HG02970 (cell line): ENCODE measurements at regions not wholly inside any gene's neighbourhood (a gene's known extent, or its start where the extent isn't known, plus 50 kb on each side); places are given as distances from the start of the nearest gene placed in this dataset.
A peak's percentile ranks its signal among the peaks of the same experiment; 100 is the strongest.

Experiments
- ATAC-seq: cut with Tn5 transposase; IDR thresholded peaks from one replicate; pipeline ENCODE4 v1.9.1; 2021; ENCODE audit warnings: mild to moderate bottlenecking, moderate library complexity, moderate number of reproducible peaks; ENCODE audit not compliant: unreplicated experiment, low FRiP score

DNA sequence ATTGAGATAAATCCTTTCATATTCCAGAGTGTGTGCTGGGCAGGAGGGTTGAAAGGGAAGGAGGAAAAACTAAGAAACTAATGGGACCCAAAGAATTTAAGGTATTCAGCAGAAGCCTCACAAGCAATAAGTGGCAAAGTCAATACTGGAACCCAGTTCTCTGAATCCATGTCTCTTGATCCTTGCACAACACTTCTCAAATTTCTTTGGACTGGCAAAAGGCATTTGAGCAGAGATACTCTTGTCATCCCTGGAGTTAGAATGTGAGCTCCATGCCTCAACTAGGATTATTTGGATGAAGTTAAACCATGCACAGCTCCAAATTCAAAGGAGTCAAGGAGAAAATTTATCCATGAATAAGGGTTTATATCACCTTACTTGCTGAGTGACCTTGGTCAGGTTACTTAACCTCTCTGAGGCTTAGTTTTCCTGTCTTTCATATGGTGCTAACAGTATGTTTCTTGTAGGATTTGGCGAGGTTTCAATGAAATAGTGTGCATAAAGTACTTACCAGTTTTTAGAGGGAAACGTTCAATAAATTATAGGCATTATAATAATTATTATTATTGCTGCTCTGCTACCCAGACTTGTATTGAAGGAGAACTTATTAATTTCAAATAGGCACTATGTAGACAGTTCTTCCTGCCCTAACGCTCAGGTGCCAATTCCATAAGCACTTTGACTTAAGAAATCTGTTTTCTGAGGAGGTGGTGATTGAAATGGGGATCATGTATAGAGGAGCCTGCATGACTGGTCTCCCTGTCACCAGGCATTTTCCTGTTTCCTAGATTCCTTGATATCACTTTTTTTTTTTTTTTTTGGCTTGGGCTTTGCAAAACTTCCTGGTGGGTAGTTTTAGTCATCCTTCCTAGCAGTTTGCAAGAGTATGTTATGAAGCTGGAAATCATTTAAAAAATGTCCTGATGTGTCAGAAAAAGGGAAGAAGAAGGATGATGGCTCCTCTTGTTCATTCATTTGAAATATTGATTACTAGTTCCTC lies 125.0 kb upstream of the JUN start:
- ATAC-seq = no peak

GRCh38 chr1:58909914-58910681 lies 126.3 kb upstream of the JUN start:
- ATAC-seq = no peak

DNA sequence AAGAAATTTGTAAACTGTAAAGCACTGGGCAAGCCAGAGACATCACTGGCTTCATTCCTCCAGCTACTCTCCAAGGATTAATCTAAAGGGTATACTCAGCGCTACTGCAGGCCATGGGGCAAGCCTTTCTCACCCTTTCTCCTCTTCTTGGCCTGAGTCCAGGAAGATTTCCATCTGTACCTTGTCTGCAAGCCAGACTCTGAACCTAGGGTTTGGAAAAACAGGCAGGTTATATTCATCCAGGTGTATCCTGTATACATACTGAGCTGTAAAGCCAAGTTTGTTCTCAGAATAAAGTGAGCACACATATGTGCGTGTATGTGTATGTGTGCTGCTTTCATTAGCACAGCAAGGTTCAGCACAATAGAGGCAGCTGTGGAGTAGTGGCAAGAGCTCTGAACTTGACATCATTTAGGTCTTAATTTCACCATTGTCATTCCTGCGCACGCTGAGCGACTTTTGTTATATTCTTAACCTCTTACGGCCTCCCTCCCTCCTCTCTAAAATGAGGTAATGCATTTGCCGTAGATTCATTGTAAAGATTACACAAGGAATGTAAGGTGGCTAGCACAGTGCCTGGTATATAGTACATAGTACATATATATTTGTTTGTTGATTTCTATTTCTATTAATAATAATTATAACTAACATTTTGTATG lies 128.1 kb upstream of the JUN start:
- ATAC-seq = no peak

DNA sequence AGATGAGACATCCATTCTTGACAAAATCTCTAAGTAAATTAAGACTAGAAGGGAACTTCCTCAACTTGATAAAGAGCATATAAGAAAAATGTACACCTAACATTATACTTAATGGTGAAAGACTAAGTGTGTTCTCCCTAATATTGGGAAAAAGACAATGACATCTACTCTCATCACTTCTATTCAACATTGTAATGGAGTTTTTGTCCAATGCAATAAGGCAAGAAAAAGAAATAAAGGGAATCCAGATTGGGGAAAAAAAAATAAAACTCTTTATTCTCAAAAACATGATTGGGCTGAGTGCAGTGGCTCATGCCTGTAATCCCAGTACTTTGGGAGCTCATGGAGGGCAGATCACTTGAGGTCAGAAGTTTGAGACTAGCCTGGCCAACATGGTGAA lies 131.1 kb upstream of the JUN start:
- no peak for ATAC-seq

GRCh38 chr1:58917436-58917835 lies 133.6 kb upstream of the JUN start:
- ATAC-seq = no peak

DNA sequence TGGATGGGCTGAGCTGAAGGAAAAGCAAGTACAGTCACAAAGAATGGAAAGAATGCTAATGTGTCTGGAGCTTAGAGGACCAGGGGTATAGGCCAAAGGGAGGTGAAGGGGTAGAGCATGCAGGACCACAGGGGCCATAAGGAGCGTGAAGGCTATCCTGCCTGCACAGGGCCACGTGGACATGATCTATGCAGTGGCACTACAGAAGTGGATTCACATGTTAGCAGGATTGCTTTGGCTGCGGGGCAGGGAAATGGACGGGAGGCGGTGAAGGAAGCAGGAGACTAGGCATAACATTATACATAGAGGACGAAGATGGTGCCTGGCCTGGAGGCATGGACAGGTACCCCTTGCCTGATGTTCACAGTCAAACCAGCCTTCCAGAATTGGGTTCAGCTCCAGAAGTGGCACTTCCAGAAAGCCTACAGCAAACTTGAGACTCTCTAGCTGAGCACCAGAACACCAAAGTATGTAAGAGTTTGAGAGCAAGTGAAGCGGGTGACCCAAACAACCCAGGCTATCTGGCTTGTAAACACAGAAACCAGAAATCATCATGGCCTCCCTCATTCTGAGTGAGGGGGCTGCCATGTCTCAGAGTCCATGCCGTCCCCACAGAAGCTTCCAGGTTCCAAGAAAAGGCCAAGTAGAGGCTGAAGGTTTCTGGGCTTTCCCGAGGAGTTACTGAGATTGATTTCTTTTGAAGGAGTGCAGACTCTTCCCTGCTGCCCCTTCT lies 135.5 kb upstream of the JUN start:
- ATAC-seq = no peak

- no peak for ATAC-seq
These were observed 136.1 kb upstream of the JUN start for GRCh38 chr1:58919959-58920321.

DNA sequence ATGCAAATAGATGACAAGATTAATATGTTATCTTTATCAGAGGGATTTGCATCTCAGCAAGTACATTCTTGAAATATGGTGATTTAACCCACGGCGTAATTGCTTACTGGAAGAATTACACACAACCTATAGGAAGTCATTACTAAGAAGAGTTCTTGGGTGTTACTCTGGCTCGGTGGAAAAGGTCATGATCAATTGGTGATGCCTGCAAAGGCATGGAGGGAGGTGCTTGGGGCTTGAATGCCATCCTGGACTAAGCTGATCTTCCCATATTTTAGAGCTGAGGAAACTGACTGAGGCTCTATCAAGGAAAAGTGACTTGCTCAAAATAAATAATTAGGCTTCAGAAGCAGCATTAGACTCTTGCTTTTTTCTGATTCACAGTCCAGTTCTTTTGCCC lies 137.5 kb upstream of the JUN start:
- ATAC-seq = no peak

- ATAC-seq = no peak
These were observed 137.9 kb upstream of the JUN start for GRCh38 chr1:58921751-58922150.

- ATAC-seq = peak; percentile 73
These were observed 138.6 kb upstream of the JUN start for GRCh38 chr1:58922302-58923089.

DNA sequence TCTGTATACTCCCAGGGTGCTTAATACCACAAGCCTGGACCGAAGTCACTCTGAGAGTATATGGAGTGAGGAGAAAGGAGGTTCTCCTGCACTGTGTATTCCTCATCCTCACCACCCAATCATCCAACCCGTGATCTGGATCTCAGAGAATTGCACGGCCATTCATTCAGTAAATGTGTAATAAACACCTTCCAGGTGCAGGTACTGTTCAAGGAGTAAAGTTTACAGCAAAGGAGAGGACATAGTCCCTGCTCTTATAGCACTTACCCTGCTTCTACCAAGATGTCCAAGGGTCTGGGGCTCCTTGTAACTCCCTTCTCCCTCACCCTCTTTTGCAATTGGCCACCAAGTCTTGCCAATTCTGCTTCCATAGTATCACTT lies 139.2 kb upstream of the JUN start:
- no peak for ATAC-seq

DNA sequence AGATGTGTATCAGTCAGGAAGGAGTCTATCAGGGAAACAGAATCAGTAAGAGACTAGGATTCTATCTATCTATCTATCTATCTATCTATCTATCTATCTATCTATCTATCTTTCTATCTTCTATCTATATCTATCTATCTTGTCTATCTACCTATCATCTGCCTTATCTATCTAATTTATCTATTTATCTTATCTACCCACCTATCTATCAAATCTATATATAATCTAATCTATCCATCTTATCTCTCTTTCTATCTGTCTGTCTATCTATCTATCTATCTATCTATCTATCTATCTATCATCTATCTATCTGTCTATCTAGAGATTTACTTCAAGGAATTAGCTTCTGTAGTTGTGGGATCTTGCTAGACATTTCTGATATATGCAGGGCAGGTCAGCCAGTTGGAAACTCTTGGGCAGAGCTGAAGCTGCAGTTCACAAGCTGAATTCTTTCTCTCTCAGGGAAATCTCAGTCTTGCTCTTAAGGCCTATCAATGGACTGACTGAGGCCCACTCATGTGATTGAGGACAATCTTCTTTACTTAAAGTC lies 140.2 kb upstream of the JUN start:
- ATAC-seq = no peak

GRCh38 chr1:58924821-58925220 lies 141.0 kb upstream of the JUN start:
- ATAC-seq = no peak

DNA sequence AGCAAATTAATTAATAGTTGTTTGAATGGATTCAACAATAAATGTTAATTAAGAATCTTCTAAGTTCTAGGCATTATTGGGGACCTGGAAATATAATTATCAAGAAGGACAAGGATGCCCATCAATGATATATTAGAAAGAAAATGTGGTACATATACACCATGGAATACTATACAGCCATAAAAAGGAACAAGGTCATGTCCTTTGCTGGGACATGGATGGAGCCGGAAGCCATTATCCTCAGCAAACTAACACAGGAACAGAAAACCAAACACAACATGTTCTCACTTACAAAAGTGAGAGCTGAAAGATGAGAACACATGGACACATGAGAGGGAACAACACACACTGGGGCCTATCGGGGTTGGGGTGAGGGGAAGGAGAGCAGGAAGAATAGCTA lies 141.4 kb upstream of the JUN start:
- ATAC-seq = no peak

DNA sequence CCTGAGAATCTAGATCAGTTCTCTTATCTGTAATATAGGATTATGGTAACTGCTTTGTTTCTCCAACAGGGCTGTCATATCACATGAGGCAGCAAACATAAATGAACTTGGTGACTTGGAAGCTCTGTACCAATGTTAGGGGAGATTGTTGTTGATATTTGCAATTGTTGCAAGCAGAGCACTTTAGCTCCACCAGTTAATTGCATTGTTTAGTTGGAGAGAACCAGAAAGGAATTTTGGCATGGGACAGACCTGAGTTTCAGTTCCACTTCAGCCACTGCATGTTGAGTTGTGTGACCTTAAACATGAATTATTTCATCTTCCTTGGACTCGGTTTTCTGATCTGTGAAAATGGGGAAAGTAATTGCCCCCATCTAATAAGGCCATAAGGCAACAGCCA lies 142.3 kb upstream of the JUN start:
- ATAC-seq = no peak

DNA sequence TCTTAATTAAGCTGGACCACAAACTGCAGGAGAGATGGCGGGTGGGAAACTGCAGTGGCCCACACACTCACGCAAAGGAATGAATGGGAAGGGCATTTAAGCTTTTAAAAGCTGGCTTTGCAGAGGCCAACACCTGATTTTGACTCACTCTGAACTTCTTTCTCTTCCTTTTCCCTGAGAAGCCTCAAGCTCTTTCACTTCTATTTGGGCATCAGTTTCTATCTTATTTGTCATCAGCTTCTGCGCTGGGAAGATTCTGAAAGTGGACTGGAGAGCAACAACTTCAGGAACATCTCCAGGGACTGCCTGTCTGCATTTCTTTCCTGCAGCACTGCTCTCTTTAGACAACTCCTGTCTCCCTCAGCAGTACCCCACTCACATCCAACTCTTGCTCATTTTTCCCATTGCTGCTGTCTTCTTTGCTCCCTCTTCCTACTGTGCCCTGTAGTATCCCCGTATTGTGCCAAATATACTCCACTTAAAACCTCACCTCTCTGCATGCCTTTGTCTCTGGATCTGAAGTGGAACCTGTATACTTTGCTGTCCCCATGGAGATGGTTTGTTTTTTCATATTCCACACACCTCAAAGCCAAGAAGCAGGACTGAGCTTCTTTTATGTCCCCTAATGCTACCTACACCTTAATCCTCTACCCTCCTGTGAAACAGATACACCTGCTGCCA lies 143.3 kb upstream of the JUN start:
- ATAC-seq = no peak

GRCh38 chr1:58927722-58928085 lies 143.9 kb upstream of the JUN start:
- no peak for ATAC-seq

GRCh38 chr1:58928514-58928913 lies 144.7 kb upstream of the JUN start:
- ATAC-seq = no peak
